ENCODE measurements at regions not wholly inside any gene's neighbourhood (a gene's known extent, or its start where the extent isn't known, plus 50 kb on each side); places are given as distances from the start of the nearest gene placed in this dataset.

DNA sequence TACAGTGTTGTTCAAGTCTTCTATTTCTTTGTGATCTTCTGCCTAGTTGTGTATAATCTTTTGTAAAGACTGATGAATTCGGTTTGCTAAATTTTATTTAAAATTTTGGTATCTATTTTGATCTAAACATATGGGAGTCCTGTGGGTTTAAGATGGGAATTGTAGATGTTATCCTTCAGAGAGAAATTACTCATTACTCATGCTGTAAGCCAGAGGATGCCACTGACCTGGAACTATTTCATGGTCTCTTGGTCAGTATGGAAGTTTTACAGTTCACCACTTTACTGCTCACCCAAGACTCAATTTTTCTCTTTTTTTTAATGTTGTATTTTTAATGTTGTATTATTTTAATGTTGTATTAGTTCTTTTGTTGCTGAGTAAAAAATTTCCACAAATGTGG, 138.6 kb upstream of the B3GALT2 start:
- Histone ChIP-seq H3K9me1 (replicated peaks; ENCODE audit: control insufficient read depth, extremely low read depth, insufficient read depth, low read length) (no peaks in the 10 kb centered on the region), H3K9ac (replicated peaks; ENCODE audit: extremely low read depth, insufficient read depth, low read length) (no peak overlapping the region), H3K27ac (ENCODE audit: insufficient read depth, low read depth, low read length) (no peak overlapping the region), H3K4me2 (ENCODE audit: insufficient read depth, low read length) (no peak overlapping the region), H2AFZ (ENCODE audit: low read depth, low read length) (no peak overlapping the region), H3K9me3 (replicated peaks; ENCODE audit: control insufficient read depth, insufficient read depth, low read length) (no peaks in the 10 kb centered on the region), H3K4me3 (replicated peaks in 1 of 3; ENCODE audit: insufficient read depth in 1 of 3, low read depth in 1 of 3, low read length in 3 of 3) (no peak overlapping the region), H3K79me2 (ENCODE audit: control insufficient read depth, insufficient read depth, low read length) (no peaks in the 10 kb centered on the region), H4K20me1 (replicated peaks; ENCODE audit: control insufficient read depth, extremely low read depth, insufficient read depth, low read length) (no peaks in the 10 kb centered on the region), H3K4me1 (ENCODE audit: control insufficient read depth, extremely low read depth, insufficient read depth, low read length) (peaks cover 18% of the 10 kb centered on the region), H3K36me3 (ENCODE audit: control insufficient read depth in 2 of 2, extremely low read depth in 1 of 2, insufficient read depth in 2 of 2, low read length in 2 of 2) (no peaks in the 10 kb centered on the region), H3K27me3 (ENCODE audit: control insufficient read depth in 2 of 2, insufficient read depth in 2 of 2, low read length in 2 of 2) (no peaks in the 10 kb centered on the region)
- ChIA-PET POLR2A (no interaction called here), CTCF (no interaction called here)
- dilution Hi-C loops (cut with MboI; ENCODE audit: extremely low pct_ligation_motif_present, low sequenced_read_pairs) (no loop called here), intact Hi-C loops (cut with micrococcal nuclease) (no loop called here)
- FAIRE-seq (no peak), DNase-seq (ENCODE audit: low read depth, low spot score) (no peak)
- BruUV-seq (replicated peaks) = no TSS peak
- TF ChIP-seq FOS (IDR thresholded peaks at IDR 0.05; ENCODE audit: borderline replicate concordance, insufficient read depth, low read length) = no peak
- no peak for TF ChIP-seq MYC (IDR thresholded peaks at IDR 0.05; ENCODE audit: low read depth, low read length)
- TF ChIP-seq POLR2A (IDR thresholded peaks at IDR 0.05; ENCODE audit: low read depth, low read length) = no peak
- TF ChIP-seq EZH2 (IDR thresholded peaks at IDR 0.05; ENCODE audit: borderline replicate concordance, low read depth, low read length, severe bottlenecking) = no peak
- TF ChIP-seq, protein P1, sequence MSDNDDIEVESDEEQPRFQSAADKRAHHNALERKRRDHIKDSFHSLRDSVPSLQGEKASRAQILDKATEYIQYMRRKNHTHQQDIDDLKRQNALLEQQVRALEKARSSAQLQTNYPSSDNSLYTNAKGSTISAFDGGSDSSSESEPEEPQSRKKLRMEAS (IDR thresholded peaks at IDR 0.05; ENCODE audit: insufficient read depth, insufficient read length) = no peak
- no peak for TF ChIP-seq JUN (IDR thresholded peaks at IDR 0.05; ENCODE audit: borderline replicate concordance, insufficient read depth, insufficient read length, low read depth)
- no peak for TF ChIP-seq GATA2 (IDR thresholded peaks at IDR 0.05; ENCODE audit: insufficient read depth, insufficient read length, low read depth, low read length)
- no peak for TF ChIP-seq POLR2AphosphoS5 (IDR thresholded peaks at IDR 0.05; ENCODE audit: insufficient read depth, low read depth, low read length)
- TF ChIP-seq, protein P2, sequence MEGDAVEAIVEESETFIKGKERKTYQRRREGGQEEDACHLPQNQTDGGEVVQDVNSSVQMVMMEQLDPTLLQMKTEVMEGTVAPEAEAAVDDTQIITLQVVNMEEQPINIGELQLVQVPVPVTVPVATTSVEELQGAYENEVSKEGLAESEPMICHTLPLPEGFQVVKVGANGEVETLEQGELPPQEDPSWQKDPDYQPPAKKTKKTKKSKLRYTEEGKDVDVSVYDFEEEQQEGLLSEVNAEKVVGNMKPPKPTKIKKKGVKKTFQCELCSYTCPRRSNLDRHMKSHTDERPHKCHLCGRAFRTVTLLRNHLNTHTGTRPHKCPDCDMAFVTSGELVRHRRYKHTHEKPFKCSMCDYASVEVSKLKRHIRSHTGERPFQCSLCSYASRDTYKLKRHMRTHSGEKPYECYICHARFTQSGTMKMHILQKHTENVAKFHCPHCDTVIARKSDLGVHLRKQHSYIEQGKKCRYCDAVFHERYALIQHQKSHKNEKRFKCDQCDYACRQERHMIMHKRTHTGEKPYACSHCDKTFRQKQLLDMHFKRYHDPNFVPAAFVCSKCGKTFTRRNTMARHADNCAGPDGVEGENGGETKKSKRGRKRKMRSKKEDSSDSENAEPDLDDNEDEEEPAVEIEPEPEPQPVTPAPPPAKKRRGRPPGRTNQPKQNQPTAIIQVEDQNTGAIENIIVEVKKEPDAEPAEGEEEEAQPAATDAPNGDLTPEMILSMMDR (IDR thresholded peaks at IDR 0.05; ENCODE audit: extremely low read depth in 1 of 2, insufficient read depth in 1 of 2, low read depth in 1 of 2, low read length in 2 of 2) = no peak
